ENCODE measurements at regions not wholly inside any gene's neighbourhood (a gene's known extent, or its start where the extent isn't known, plus 50 kb on each side); places are given as distances from the start of the nearest gene placed in this dataset.

- peak; percentile 4 for DNase-seq (ENCODE audit: low read depth)
Measured at GRCh38 chr14:101120641-101121507, 217.4 kb upstream of the RTL1 start.

GRCh38 chr14:101121508-101122139 is 218.1 kb upstream of the RTL1 start:
- no peak for DNase-seq (ENCODE audit: low read depth)

- no peak for DNase-seq (ENCODE audit: low read depth)
Measured at GRCh38 chr14:101122237-101123141, 219.0 kb upstream of the RTL1 start.

GRCh38 chr14:101123618-101124510 is 220.3 kb upstream of the RTL1 start:
- no peak for DNase-seq (ENCODE audit: low read depth)

GRCh38 chr14:101124815-101125214 is 221.3 kb upstream of the RTL1 start:
- DNase-seq (ENCODE audit: low read depth): no peak

GRCh38 chr14:101125313-101125712 is 221.8 kb upstream of the RTL1 start:
- no peak for DNase-seq (ENCODE audit: low read depth)

GRCh38 chr14:101125719-101126651 is 222.5 kb upstream of the RTL1 start:
- no peak for DNase-seq (ENCODE audit: low read depth)

- no peak for DNase-seq (ENCODE audit: low read depth)
Measured at GRCh38 chr14:101126731-101127130, 223.2 kb upstream of the RTL1 start.

GRCh38 chr14:101127224-101127623 is 223.7 kb upstream of the RTL1 start:
- DNase-seq (ENCODE audit: low read depth): no peak

GRCh38 chr14:101128478-101129321 is 225.2 kb upstream of the RTL1 start:
- no peak for DNase-seq (ENCODE audit: low read depth)

- DNase-seq (ENCODE audit: low read depth): no peak
Measured at GRCh38 chr14:101129521-101130167, 226.1 kb upstream of the RTL1 start.

GRCh38 chr14:101130861-101131260 is 227.3 kb upstream of the RTL1 start:
- no peak for DNase-seq (ENCODE audit: low read depth)

GRCh38 chr14:101131451-101131916 is 228.0 kb upstream of the RTL1 start:
- no peak for DNase-seq (ENCODE audit: low read depth)

- DNase-seq (ENCODE audit: low read depth): no peak
Measured at GRCh38 chr14:101132051-101132571, 228.6 kb upstream of the RTL1 start.

GRCh38 chr14:101132588-101132987 is 229.1 kb upstream of the RTL1 start:
- no peak for DNase-seq (ENCODE audit: low read depth)

- DNase-seq (ENCODE audit: low read depth): no peak
Measured at GRCh38 chr14:101133068-101133467, 229.5 kb upstream of the RTL1 start.

GRCh38 chr14:101134161-101134631 is 230.7 kb upstream of the RTL1 start:
- DNase-seq (ENCODE audit: low read depth): no peak

GRCh38 chr14:101134851-101135433 is 231.4 kb upstream of the RTL1 start:
- DNase-seq (ENCODE audit: low read depth): no peak
